Loucy (cell line): ENCODE measurements at regions not wholly inside any gene's neighbourhood (a gene's known extent, or its start where the extent isn't known, plus 50 kb on each side); places are given as distances from the start of the nearest gene placed in this dataset.

Experiments
- H2AFZ ChIP-seq: fragments of 200-600 bp; sonication (generic); 2 replicates; pipeline ENCODE4 v1.6.0; 2016; ENCODE audit warnings: antibody characterized with exemption, mild to moderate bottlenecking, low read length, moderate library complexity
- H3F3A ChIP-seq: fragments of 200-600 bp; 2 replicates; pipeline ENCODE4 v1.6.0; 2016; ENCODE audit warnings: antibody characterized with exemption, low read depth, mild to moderate bottlenecking
- H3K27me3 ChIP-seq: fragments of 200-600 bp; sonication (generic); 2 replicates; pipeline ENCODE4 v1.6.1; 2014; ENCODE audit warnings: low read length, mild to moderate bottlenecking; ENCODE audit not compliant: insufficient read depth, poor library complexity, severe bottlenecking
- H3K36me3 ChIP-seq: fragments of 200-600 bp; sonication (generic); 2 replicates; pipeline ENCODE4 v1.6.1; 2016; ENCODE audit warnings: low read length; ENCODE audit not compliant: insufficient read depth
- H3K4me1 ChIP-seq: fragments of 200-600 bp; sonication (generic); 2 replicates; pipeline ENCODE4 v1.5.1; 2014; ENCODE audit warnings: low read length, mild to moderate bottlenecking; ENCODE audit not compliant: insufficient read depth, poor library complexity, severe bottlenecking
- H3K4me2 ChIP-seq: fragments of 200-600 bp; sonication (generic); 2 replicates; pipeline ENCODE4 v1.6.0; 2014; ENCODE audit warnings: antibody characterized with exemption, low read length, low read depth, mild to moderate bottlenecking; ENCODE audit not compliant: poor library complexity, severe bottlenecking
- H3K4me3 ChIP-seq: fragments of 200-600 bp; sonication (generic); 2 replicates; pipeline ENCODE4 v1.5.1; 2014; ENCODE audit warnings: low read length, mild to moderate bottlenecking, mixed read lengths; ENCODE audit not compliant: poor library complexity, severe bottlenecking
- H3K79me2 ChIP-seq: fragments of 200-600 bp; sonication (generic); 2 replicates; pipeline ENCODE4 v1.6.1; 2014; ENCODE audit warnings: low read length; ENCODE audit not compliant: insufficient read depth
- H3K9ac ChIP-seq: fragments of 200-600 bp; sonication (generic); 2 replicates; pipeline ENCODE4 v1.6.0; 2014; ENCODE audit warnings: mild to moderate bottlenecking, low read depth, low read length, moderate library complexity; ENCODE audit not compliant: poor library complexity, severe bottlenecking
- H3K9me2 ChIP-seq: fragments of 200-600 bp; sonication (generic); replicated peaks from 2 replicates; pipeline ENCODE4 v1.6.1; 2016; ENCODE audit warnings: low read depth, low read length, mixed read lengths
- H3K9me3 ChIP-seq: fragments of 200-600 bp; sonication (generic); 2 replicates; pipeline ENCODE4 v1.6.1; 2014; ENCODE audit warnings: mild to moderate bottlenecking, antibody characterized with exemption, low read length, low read depth; ENCODE audit not compliant: insufficient read depth
- H4K20me1 ChIP-seq: fragments of 200-600 bp; sonication (generic); 2 replicates; pipeline ENCODE4 v1.6.0; 2014; ENCODE audit warnings: antibody characterized with exemption, low read length, mild to moderate bottlenecking; ENCODE audit not compliant: insufficient read depth, poor library complexity, severe bottlenecking
- CTCF ChIP-seq: fragments of 200-600 bp; sonication (generic); conservative IDR thresholded peaks from 2 replicates; pipeline ENCODE4 v1.5.1; 2014; ENCODE audit warnings: mild to moderate bottlenecking, antibody characterized with exemption, low read length
- EZH2phosphoT487 ChIP-seq: fragments of 200-600 bp; IDR thresholded peaks from 2 replicates; pipeline ENCODE4 v1.6.1; 2018; ENCODE audit warnings: antibody characterized with exemption, mild to moderate bottlenecking, moderate library complexity, borderline replicate concordance

GRCh38 chr1:22237433-22238093, 94.7 kb upstream of the WNT4 start:
- no peaks in the 10 kb centered on the region for H3F3A ChIP-seq
- H3K4me2 ChIP-seq: no peak overlapping the region
- no peaks in the 10 kb centered on the region for H3K27me3 ChIP-seq
- H3K4me1 ChIP-seq: no peaks in the 10 kb centered on the region
- no peak overlapping the region for H3K4me3 ChIP-seq
- no peaks in the 10 kb centered on the region for H3K36me3 ChIP-seq
- TF ChIP-seq CTCF (no peak), EZH2phosphoT487 (no peak)
- no peak overlapping the region for H3K9ac ChIP-seq
- no peaks in the 10 kb centered on the region for H3K79me2 ChIP-seq
- H3K9me2 ChIP-seq: no peaks in the 10 kb centered on the region
- no peak overlapping the region for H2AFZ ChIP-seq
- no peaks in the 10 kb centered on the region for H4K20me1 ChIP-seq
- no peaks in the 10 kb centered on the region for H3K9me3 ChIP-seq

- Histone ChIP-seq H3K79me2 (no peaks in the 10 kb centered on the region), H3K4me1 (no peaks in the 10 kb centered on the region), H3F3A (no peaks in the 10 kb centered on the region), H2AFZ (no peak overlapping the region), H3K27me3 (no peaks in the 10 kb centered on the region), H4K20me1 (no peaks in the 10 kb centered on the region), H3K9ac (no peak overlapping the region), H3K4me3 (no peak overlapping the region), H3K9me2 (no peaks in the 10 kb centered on the region), H3K9me3 (no peaks in the 10 kb centered on the region), H3K4me2 (no peak overlapping the region), H3K36me3 (no peaks in the 10 kb centered on the region)
- TF ChIP-seq CTCF: no peak
- no peak for TF ChIP-seq EZH2phosphoT487
These were observed 95.7 kb upstream of the WNT4 start for GRCh38 chr1:22238356-22239224.

DNA sequence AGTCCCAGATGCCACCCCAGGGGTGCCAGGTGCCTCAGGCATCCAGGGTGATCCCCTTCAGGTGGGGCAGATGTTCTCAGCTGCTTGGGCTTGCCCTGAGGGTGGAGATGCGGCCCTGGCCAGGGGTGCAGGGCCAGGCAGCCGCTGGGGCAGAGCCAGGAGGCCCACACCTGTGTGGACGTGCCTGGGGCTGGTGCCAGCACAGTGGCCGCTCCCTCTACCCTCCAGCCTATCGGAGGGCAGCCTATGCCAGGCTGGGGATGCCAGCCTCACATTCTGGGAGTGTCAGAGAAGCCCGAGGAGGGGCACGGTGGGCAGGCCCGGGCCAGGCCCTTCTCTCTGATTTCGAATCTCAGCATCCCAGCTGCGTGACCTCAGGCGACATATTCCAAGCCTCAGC, 96.5 kb upstream of the WNT4 start:
- H3K79me2 ChIP-seq: no peaks in the 10 kb centered on the region
- no peaks in the 10 kb centered on the region for H4K20me1 ChIP-seq
- H3K9me3 ChIP-seq: no peaks in the 10 kb centered on the region
- H3K4me3 ChIP-seq: no peak overlapping the region
- H3K9ac ChIP-seq: no peak overlapping the region
- H3K4me2 ChIP-seq: no peak overlapping the region
- TF ChIP-seq EZH2phosphoT487 (no peak), CTCF (no peak)
- no peaks in the 10 kb centered on the region for H3F3A ChIP-seq
- no peaks in the 10 kb centered on the region for H3K9me2 ChIP-seq
- H3K4me1 ChIP-seq: no peaks in the 10 kb centered on the region
- no peaks in the 10 kb centered on the region for H3K36me3 ChIP-seq
- no peak overlapping the region for H2AFZ ChIP-seq
- no peaks in the 10 kb centered on the region for H3K27me3 ChIP-seq
